GM19468 (cell line): ENCODE measurements at regions not wholly inside any gene's neighbourhood (a gene's known extent, or its start where the extent isn't known, plus 50 kb on each side); places are given as distances from the start of the nearest gene placed in this dataset.
"Not testable (repeated sequence)": the region's sequence is repeated elsewhere in the genome, so short reads cannot be mapped to it uniquely, and the experiment has no call there.

Source experiments
- ATAC-seq: cut with Tn5 transposase; IDR thresholded peaks from one replicate; pipeline ENCODE4 v1.9.1; 2021; ENCODE audit warnings: mild to moderate bottlenecking, moderate library complexity, moderate number of reproducible peaks; ENCODE audit not compliant: unreplicated experiment; ENCODE audit errors: extremely low read depth

- ATAC-seq, result no peak
These were observed 939.3 kb downstream of the CDH18 start for GRCh38 chr5:19048726-19049125.

DNA sequence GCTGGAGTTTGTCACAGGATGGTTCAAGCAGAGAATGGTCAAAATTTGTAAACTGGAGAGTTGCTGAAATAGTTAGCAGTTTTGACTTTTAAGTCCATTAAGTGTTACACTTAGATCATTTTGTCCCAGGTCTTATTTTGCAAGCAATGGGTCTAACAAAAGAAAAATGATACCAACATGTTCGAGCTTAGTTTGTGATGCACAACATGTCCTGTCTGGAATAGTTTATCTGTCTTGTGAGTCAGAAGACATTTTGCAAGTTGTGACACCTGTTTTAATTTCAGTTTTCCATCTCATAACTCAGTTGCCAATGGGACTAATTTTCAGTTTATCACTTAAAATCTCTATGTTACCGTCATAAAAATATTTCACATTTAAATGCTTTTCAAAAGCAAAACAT is 929.8 kb downstream of the CDH18 start:
- no peak for ATAC-seq

GRCh38 chr5:19064094-19064493 is 923.9 kb downstream of the CDH18 start:
- no peak for ATAC-seq

- no peak for ATAC-seq
These were observed 920.3 kb downstream of the CDH18 start for GRCh38 chr5:19067741-19068140.

- no peak for ATAC-seq
These were observed 889.6 kb downstream of the CDH18 start for GRCh38 chr5:19098434-19098833.

GRCh38 chr5:19099195-19099594 is 888.8 kb downstream of the CDH18 start:
- no peak for ATAC-seq

GRCh38 chr5:19104948-19105347 is 883.1 kb downstream of the CDH18 start:
- no peak for ATAC-seq

GRCh38 chr5:19122923-19123322 is 865.1 kb downstream of the CDH18 start:
- ATAC-seq, result no peak

DNA sequence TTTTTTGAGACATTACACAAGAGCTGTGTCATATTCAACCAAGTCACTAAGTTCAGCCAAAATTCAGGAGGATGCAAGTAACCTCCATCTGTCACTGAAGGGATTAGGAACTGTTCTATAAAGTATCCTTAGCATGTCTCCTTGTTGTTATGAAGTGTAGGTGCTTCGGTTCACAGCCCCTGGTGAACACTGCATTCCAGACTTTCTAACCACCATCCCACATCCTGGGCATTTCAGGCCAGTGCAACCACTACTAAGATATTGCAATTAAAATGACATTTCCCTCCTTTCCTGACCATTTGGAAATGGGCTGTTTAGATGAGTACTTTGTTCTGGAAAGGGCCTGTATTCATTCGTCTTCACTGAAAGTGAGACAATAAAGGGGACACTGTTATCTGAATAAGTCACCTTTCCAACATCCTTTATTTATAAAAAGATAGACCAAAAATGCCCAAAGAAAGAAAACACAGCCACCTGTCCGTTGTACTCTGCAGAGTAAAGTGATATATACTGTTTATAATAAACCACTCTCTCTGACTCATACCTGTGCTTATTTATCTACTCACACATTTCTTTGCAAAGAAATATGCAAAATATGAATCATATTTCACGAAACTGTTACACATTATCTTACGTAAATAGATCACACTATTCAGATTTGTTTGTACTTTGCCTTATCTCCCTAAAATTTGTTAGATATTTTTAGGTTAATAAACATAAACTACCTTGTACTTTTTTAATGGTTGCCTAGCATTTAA is 861.9 kb downstream of the CDH18 start:
- ATAC-seq, result no peak

- ATAC-seq, result no peak
These were observed 847.7 kb downstream of the CDH18 start for GRCh38 chr5:19140276-19140675.

DNA sequence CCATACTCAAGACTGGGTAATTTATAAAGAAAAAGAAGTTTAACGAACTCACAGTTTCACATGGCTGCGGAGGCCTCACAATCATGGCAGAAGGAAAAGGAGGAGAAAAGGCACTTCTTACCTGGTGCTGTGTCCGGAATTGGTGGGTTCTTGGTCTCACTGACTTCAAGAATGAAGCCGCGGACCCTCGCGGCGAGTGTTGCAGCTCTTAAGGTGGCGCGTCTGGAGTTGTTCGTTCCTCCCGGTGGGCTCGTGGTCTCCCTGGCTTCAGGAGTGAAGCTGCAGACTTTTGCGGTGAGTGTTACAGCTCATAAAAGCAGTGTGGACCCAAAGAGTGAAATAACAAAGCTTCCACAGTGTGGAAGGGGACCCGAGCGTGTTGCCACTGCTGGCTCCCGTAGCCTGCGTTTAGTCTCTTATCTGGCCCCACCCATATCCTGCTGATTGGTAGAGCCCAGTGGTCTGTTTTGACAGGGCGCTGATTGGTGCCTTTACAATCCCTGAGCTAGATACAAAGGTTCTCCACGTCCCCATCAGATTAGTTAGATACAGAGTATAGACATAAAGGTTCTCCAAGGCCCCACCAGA is 846.0 kb downstream of the CDH18 start:
- not testable (repeated sequence) for ATAC-seq

GRCh38 chr5:19142713-19143414 is 845.1 kb downstream of the CDH18 start:
- not testable (repeated sequence) for ATAC-seq

DNA sequence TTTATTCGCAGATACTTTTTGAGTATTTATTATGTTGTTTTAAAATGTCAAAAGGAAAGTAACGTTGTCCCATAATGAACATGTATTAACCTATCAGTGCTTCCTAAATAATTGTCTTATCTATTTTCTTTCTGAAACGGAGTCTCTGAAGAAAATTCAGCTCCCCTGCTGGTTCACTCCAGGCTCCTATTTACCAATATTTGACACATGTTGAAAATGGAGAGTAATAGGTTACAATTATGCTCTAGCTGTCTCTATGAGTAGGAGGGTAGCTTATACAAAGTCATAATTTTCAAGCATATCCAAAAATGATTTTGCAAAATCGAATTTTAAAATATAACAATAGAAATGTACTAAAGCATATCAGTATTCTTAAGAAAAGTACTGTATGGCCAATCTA is 844.1 kb downstream of the CDH18 start:
- ATAC-seq, result no peak

DNA sequence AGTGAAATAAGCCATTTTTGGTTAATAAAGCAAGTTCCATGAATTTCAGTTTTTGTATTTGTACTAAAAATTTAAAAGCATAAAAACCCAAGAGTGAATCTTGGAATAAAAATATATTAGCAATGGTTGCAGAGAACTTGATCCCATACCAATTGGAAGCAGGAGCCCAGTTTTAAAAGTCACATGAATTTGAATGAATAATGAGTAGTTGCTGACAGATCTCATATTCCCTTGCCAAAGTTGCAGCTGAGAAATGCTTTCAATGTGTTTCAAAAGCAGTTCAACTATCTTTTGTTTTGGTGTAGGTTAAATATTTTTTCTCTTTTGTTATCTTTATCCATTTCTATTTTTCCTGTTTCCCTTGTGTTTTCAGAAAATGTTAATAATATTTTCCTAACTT is 818.6 kb downstream of the CDH18 start:
- ATAC-seq, result no peak

DNA sequence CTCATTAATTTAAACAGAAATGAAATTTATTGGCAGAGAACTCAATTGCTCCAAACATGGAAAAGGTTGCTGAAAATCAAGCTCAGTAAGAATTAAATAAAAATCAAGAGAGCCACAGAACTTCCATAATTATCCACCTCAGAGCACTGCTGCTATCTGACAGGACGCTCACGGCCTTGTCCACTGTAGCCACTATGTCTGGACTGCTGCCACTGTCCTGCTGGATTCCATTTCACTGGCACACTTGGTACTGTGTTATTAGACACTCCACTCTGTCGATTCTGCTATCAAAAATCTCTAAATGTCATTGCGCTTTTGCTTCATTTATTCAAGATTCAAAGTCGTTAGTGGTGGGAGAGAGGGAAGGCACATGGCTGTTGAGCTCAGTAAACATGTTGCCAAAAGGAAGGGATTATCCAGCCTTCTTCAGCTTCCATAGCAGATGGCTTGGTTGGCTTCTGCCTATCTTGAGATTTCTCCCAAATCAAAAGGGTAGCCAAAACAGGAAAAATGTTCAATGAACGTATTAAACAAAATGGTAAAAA is 815.0 kb downstream of the CDH18 start:
- ATAC-seq, result no peak

- no peak for ATAC-seq
These were observed 812.0 kb downstream of the CDH18 start for GRCh38 chr5:19175776-19176570.

DNA sequence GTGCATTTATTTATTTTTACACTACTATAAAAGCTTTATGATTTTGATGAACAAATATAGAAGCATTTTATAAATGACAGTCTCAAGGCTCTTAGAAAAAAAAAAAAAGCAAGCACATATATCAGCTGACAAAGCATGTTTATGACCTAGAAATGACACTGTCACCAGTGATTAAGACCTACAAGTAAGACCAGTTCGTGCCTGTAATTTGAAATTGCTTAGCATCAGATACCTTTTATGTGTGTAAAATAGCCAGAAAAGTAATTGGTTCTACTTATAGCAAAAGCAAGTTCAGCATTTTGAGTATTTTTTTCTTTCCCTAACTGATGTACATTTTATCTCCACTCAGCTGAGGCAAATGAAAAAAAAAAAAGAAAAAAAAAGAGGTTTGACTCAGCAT is 808.4 kb downstream of the CDH18 start:
- ATAC-seq, result no peak

- ATAC-seq, result no peak
These were observed 798.8 kb downstream of the CDH18 start for GRCh38 chr5:19189176-19189575.

- no peak for ATAC-seq
These were observed 794.4 kb downstream of the CDH18 start for GRCh38 chr5:19193631-19194030.

DNA sequence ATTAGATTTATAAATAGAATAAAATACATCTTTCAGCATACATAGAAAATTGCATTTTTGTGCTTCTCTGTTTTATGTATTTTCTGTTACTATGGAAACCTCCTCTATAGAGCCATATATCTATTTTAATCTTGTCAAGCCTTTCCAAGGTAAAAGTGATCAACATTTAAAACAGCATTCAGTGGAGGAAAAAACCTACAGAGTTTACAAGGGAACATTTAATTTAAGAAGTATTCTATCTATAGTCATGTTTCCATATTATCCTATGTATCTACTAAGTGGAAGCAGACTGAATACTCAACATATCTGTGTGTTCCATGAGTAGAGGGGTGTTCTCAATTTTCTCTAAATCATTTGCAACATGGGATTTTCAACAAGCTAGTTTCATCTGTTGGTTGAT is 791.4 kb downstream of the CDH18 start:
- ATAC-seq, result no peak
